Endothelial cell (in vitro differentiated cells): ENCODE measurements at regions not wholly inside any gene's neighbourhood (a gene's known extent, or its start where the extent isn't known, plus 50 kb on each side); places are given as distances from the start of the nearest gene placed in this dataset.

Experiments
- DNase-seq: peaks from one replicate; pipeline ENCODE4 v3.0.0; 2021; ENCODE audit warnings: low spot score
- H3K27ac Mint-ChIP-seq: one replicate; pipeline ENCODE4 v1.8.0; 2021; ENCODE audit warnings: mixed read lengths, inconsistent platforms; ENCODE audit not compliant: unreplicated experiment
- H3K27me3 Mint-ChIP-seq: one replicate; pipeline ENCODE4 v1.8.0; 2021; ENCODE audit warnings: mild to moderate bottlenecking, moderate library complexity, mixed read lengths, inconsistent platforms; ENCODE audit not compliant: unreplicated experiment
- H3K36me3 Mint-ChIP-seq: one replicate; pipeline ENCODE4 v1.8.0; 2021; ENCODE audit warnings: mild to moderate bottlenecking, low read depth, mixed read lengths, inconsistent platforms; ENCODE audit not compliant: unreplicated experiment
- H3K4me1 Mint-ChIP-seq: one replicate; pipeline ENCODE4 v1.8.0; 2021; ENCODE audit warnings: mild to moderate bottlenecking, mixed read lengths, inconsistent platforms; ENCODE audit not compliant: unreplicated experiment
- H3K4me3 Mint-ChIP-seq: one replicate; pipeline ENCODE4 v1.8.0; 2021; ENCODE audit warnings: mild to moderate bottlenecking, mixed read lengths, inconsistent platforms; ENCODE audit not compliant: unreplicated experiment
- H3K9me3 Mint-ChIP-seq: one replicate; pipeline ENCODE4 v1.8.0; 2021; ENCODE audit warnings: mixed read lengths, inconsistent platforms; ENCODE audit not compliant: unreplicated experiment
- TF ChIP-seq, protein P1 (sequence below): fragments of 200-600 bp; sonication (generic); IDR thresholded peaks from one replicate; pipeline ENCODE4 v1.5.0; 2021; ENCODE audit warnings: antibody characterized with exemption; ENCODE audit not compliant: unreplicated experiment

DNA sequence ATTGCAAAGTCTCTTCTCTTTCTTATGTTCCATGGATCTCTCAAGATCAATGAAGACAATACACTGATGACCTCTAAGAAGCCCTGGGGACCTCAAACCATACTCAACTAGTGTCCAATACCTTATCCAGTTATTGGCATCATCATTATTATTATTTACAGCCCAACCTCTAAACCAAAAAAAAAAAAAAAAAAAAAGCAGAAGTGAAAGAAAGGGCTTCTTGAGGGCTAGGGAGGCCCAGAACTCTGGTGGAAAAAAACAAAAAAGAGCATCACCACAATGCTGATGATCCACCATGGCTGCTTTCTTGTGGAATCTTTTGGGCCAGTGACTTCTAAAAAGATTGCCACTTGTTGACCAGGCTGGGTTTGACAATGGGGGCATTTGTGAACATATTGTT lies 324.9 kb downstream of the LPIN1 start:
- Mint-ChIP-seq H3K27me3 (no peaks in the 10 kb centered on the region), H3K4me1 (no peaks in the 10 kb centered on the region), H3K4me3 (no peak overlapping the region), H3K9me3 (no peaks in the 10 kb centered on the region), H3K36me3 (no peaks in the 10 kb centered on the region), H3K27ac (no peak overlapping the region)
- TF ChIP-seq, protein P1, sequence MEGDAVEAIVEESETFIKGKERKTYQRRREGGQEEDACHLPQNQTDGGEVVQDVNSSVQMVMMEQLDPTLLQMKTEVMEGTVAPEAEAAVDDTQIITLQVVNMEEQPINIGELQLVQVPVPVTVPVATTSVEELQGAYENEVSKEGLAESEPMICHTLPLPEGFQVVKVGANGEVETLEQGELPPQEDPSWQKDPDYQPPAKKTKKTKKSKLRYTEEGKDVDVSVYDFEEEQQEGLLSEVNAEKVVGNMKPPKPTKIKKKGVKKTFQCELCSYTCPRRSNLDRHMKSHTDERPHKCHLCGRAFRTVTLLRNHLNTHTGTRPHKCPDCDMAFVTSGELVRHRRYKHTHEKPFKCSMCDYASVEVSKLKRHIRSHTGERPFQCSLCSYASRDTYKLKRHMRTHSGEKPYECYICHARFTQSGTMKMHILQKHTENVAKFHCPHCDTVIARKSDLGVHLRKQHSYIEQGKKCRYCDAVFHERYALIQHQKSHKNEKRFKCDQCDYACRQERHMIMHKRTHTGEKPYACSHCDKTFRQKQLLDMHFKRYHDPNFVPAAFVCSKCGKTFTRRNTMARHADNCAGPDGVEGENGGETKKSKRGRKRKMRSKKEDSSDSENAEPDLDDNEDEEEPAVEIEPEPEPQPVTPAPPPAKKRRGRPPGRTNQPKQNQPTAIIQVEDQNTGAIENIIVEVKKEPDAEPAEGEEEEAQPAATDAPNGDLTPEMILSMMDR: no peak
- DNase-seq: no peak

DNA sequence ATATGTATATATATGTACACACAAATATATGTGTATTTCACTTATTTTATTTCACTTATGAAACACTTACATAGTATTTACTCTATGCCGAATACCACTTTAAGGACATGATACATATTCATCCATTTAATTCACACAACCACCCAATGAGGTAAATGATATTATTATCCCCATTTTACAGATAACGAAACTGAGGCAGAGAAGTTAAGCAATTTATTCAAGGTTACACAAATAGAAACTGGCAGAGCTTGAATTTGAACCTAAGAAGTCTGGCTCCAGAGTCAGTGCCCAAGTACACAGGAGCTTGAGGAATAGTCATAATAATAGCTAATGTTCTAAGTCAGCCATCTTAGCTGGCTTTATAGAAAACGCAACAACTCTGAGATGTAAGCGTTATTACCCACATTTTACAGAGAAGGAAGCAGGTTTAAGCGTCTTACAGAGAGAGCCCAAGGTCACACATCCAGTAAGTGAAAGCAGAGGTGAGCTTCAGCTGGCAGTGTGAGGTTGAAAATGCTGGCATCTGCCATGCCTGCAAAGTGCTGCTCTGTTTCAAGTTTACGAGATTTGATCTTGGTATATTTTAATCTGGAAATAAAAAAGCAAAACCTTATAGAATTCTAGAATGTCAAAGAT lies 326.9 kb downstream of the LPIN1 start:
- Mint-ChIP-seq H3K36me3 (no peaks in the 10 kb centered on the region), H3K4me3 (no peak overlapping the region), H3K27me3 (no peaks in the 10 kb centered on the region), H3K4me1 (no peaks in the 10 kb centered on the region), H3K9me3 (no peaks in the 10 kb centered on the region), H3K27ac (no peak overlapping the region)
- TF ChIP-seq, protein P1: no peak
- no peak for DNase-seq

DNA sequence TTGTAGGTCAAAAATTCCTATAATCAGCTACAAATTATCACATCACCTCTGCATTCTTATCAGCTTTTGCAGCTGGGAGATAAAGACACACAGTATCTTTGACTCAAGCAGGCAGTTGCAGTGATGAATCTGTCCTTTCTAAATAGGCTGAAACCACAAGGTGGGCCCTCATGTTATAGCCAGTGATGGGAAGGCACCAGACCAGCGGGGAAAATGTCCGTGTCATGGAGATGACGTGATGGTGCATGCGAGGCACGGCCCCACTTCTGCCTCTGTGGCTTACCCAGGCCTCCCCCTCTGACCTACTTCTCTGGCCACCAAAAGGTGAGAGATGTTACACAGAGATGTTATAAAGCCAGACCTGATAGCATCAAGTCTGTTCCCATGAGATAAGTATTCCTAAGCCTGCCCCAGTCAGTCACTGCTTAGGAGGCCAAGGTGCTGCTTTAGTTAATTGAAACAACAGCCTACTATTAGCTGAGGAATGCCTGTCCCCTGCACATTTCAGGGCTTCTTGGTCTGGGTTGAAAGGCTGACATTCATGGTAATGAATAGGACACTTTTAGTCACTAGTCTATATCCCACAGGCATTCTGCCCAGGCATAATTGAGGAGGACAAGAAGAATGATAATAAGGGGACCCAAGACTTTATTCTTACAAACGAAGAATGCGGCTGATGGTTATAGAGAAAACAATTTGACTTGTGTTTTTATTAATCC lies 327.9 kb downstream of the LPIN1 start:
- no peak for DNase-seq
- TF ChIP-seq, protein P1: no peak
- H3K4me1 Mint-ChIP-seq: no peaks in the 10 kb centered on the region
- no peaks in the 10 kb centered on the region for H3K9me3 Mint-ChIP-seq
- no peak overlapping the region for H3K27ac Mint-ChIP-seq
- no peak overlapping the region for H3K4me3 Mint-ChIP-seq
- no peaks in the 10 kb centered on the region for H3K27me3 Mint-ChIP-seq
- no peaks in the 10 kb centered on the region for H3K36me3 Mint-ChIP-seq

DNA sequence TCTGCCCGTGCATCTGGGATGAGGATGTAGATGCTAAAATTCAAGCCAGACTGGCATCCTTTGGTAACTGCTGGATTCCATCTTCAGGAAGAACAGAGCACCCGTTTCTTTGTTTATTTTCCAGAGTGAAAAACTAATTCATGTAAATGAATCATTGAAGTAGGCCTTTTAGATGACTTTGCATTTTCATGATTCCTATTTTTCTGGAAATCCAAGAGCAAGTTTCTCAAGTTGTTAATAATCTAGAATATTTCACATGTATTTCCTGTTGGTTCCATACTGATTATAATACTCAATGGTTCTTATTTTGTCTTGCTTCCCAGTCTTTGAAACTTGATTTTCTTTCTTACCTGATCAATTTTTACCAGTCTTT lies 328.4 kb downstream of the LPIN1 start:
- Mint-ChIP-seq H3K27ac (no peak overlapping the region), H3K4me3 (no peak overlapping the region), H3K27me3 (no peaks in the 10 kb centered on the region), H3K36me3 (no peaks in the 10 kb centered on the region), H3K4me1 (no peaks in the 10 kb centered on the region), H3K9me3 (no peaks in the 10 kb centered on the region)
- DNase-seq: no peak
- TF ChIP-seq, protein P1: no peak

DNA sequence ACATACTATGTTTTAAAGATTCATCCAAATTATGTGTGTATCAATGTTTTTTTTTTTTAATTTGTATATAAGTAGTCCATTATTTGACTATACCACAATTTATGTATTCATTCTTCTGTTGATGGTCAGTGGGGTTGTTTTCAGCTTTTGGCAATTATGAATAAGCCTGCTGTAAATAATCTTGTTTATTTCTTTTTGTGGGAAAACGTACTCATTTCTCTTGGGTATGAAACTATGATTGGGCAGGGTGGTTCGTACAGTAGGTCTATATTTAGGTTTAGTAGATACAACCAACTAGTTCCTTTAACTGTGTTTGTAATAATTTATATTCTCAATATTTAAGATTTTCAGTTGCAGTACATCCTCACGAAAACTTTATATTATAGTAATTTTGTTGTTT lies 329.2 kb downstream of the LPIN1 start:
- H3K4me1 Mint-ChIP-seq: no peaks in the 10 kb centered on the region
- no peak for DNase-seq

More for the DNA sequence above, 329.2 kb downstream of the LPIN1 start:
- TF ChIP-seq, protein P1: no peak
- Mint-ChIP-seq H3K4me3 (no peak overlapping the region), H3K9me3 (no peaks in the 10 kb centered on the region), H3K27me3 (no peaks in the 10 kb centered on the region), H3K27ac (no peak overlapping the region), H3K36me3 (no peaks in the 10 kb centered on the region)
